DOHH2 (cell line): ENCODE measurements at regions not wholly inside any gene's neighbourhood (a gene's known extent, or its start where the extent isn't known, plus 50 kb on each side); places are given as distances from the start of the nearest gene placed in this dataset.

ENCODE experiments used
- H3F3A ChIP-seq: fragments of 200-600 bp; sonication (generic), shearing (Covaris generic); 2 replicates; pipeline ENCODE4 v1.6.0; 2016; ENCODE audit warnings: antibody characterized with exemption, mild to moderate bottlenecking; ENCODE audit not compliant: control insufficient read depth, insufficient read depth
- H3K27ac ChIP-seq: fragments of 200-600 bp; sonication (generic); 2 replicates; pipeline ENCODE4 v1.5.1; 2014; ENCODE audit warnings: low read depth, mild to moderate bottlenecking, low read length, moderate library complexity
- H3K27me3 ChIP-seq: fragments of 200-600 bp; sonication (generic); 2 replicates; pipeline ENCODE4 v1.6.1; 2014; ENCODE audit warnings: mild to moderate bottlenecking, low read length, mixed read lengths; ENCODE audit not compliant: control insufficient read depth
- H3K36me3 ChIP-seq: fragments of 200-600 bp; sonication (generic); 2 replicates; pipeline ENCODE4 v1.6.1; 2014; ENCODE audit warnings: mild to moderate bottlenecking, low read length, moderate library complexity, mixed read lengths; ENCODE audit not compliant: control insufficient read depth
- H3K4me1 ChIP-seq: fragments of 200-600 bp; sonication (generic); 2 replicates; pipeline ENCODE4 v1.6.1; 2014; ENCODE audit warnings: mild to moderate bottlenecking, low read length, mixed read lengths; ENCODE audit not compliant: control insufficient read depth
- H3K4me2 ChIP-seq: fragments of 200-600 bp; sonication (generic); 2 replicates; pipeline ENCODE4 v1.6.0; 2014; ENCODE audit warnings: mild to moderate bottlenecking, low read length, moderate library complexity
- H3K4me3 ChIP-seq: fragments of 200-600 bp; sonication (generic); 2 replicates; pipeline ENCODE4 v1.5.1; 2014; ENCODE audit warnings: mild to moderate bottlenecking, low read length, mixed read lengths
- H3K79me2 ChIP-seq: fragments of 200-600 bp; sonication (generic); 2 replicates; pipeline ENCODE4 v1.6.1; 2014; ENCODE audit warnings: mild to moderate bottlenecking, low read length, mixed read lengths; ENCODE audit not compliant: control insufficient read depth
- H3K9me2 ChIP-seq: fragments of 200-600 bp; sonication (generic); replicated peaks from 2 replicates; pipeline ENCODE4 v1.6.1; 2014; ENCODE audit warnings: mild to moderate bottlenecking, low read length, mixed read lengths; ENCODE audit not compliant: control insufficient read depth
- H3K9me3 ChIP-seq: fragments of 200-600 bp; sonication (generic); 2 replicates; pipeline ENCODE4 v1.6.1; 2014; ENCODE audit warnings: antibody characterized with exemption, low read length, mixed read lengths; ENCODE audit not compliant: control insufficient read depth, insufficient read depth
- H4K20me1 ChIP-seq: fragments of 200-600 bp; sonication (generic); 2 replicates; pipeline ENCODE4 v1.6.0; 2014; ENCODE audit warnings: low read depth, mild to moderate bottlenecking, antibody characterized with exemption, low read length, moderate library complexity; ENCODE audit not compliant: control insufficient read depth, insufficient read depth
- CTCF ChIP-seq: fragments of 200-600 bp; sonication (generic); IDR thresholded peaks from one replicate; pipeline ENCODE4 v1.5.1; 2014; ENCODE audit warnings: antibody characterized with exemption, mild to moderate bottlenecking, low read depth, low read length; ENCODE audit not compliant: poor library complexity, severe bottlenecking
- EZH2phosphoT487 ChIP-seq: fragments of 200-600 bp; sonication (generic); IDR thresholded peaks from 2 replicates; pipeline ENCODE4 v1.6.1; 2017; ENCODE audit warnings: borderline replicate concordance, mild to moderate bottlenecking, antibody characterized with exemption, low read length, moderate library complexity, mixed read lengths

- H3K4me3 ChIP-seq: no peak overlapping the region
- peaks cover 9% of the 10 kb centered on the region; the same call in 1 of the 2 replicates for H3K9me3 ChIP-seq
- H3K9me2 ChIP-seq: no peaks in the 10 kb centered on the region
- no peaks in the 10 kb centered on the region for H3F3A ChIP-seq
- no peaks in the 10 kb centered on the region for H4K20me1 ChIP-seq
- no peak overlapping the region for H3K4me2 ChIP-seq
- no peaks in the 10 kb centered on the region for H3K27me3 ChIP-seq
- no peak overlapping the region for H3K27ac ChIP-seq
- H3K36me3 ChIP-seq: no peaks in the 10 kb centered on the region
- TF ChIP-seq CTCF (no peak), EZH2phosphoT487 (no peak)
- H3K79me2 ChIP-seq: no peaks in the 10 kb centered on the region
- no peaks in the 10 kb centered on the region for H3K4me1 ChIP-seq
Measured at GRCh38 chr10:2759233-2759632, 308.1 kb upstream of the PFKP start.

- no peaks in the 10 kb centered on the region for H3K9me2 ChIP-seq
- no peak overlapping the region for H3K4me2 ChIP-seq
- H3K27ac ChIP-seq: no peak overlapping the region
- H3K4me1 ChIP-seq: no peaks in the 10 kb centered on the region
- no peak for TF ChIP-seq EZH2phosphoT487
- TF ChIP-seq CTCF: no peak
- H3K9me3 ChIP-seq: peaks cover 5% of the 10 kb centered on the region; the same call in 1 of the 2 replicates
- H3K27me3 ChIP-seq: no peaks in the 10 kb centered on the region
- no peaks in the 10 kb centered on the region for H3K36me3 ChIP-seq
- no peaks in the 10 kb centered on the region for H3F3A ChIP-seq
- no peak overlapping the region for H3K4me3 ChIP-seq
- H3K79me2 ChIP-seq: no peaks in the 10 kb centered on the region
- H4K20me1 ChIP-seq: no peaks in the 10 kb centered on the region
Measured at GRCh38 chr10:2754943-2755342, 312.4 kb upstream of the PFKP start.

GRCh38 chr10:2748287-2748686, 319.1 kb upstream of the PFKP start:
- Histone ChIP-seq H3K27me3 (no peaks in the 10 kb centered on the region), H4K20me1 (no peaks in the 10 kb centered on the region), H3K27ac (no peak overlapping the region), H3F3A (no peaks in the 10 kb centered on the region), H3K9me2 (no peaks in the 10 kb centered on the region), H3K36me3 (no peaks in the 10 kb centered on the region), H3K4me3 (no peak overlapping the region), H3K4me2 (no peak overlapping the region), H3K79me2 (no peaks in the 10 kb centered on the region), H3K4me1 (no peaks in the 10 kb centered on the region), H3K9me3 (no peaks in the 10 kb centered on the region)
- no peak for TF ChIP-seq EZH2phosphoT487
- no peak for TF ChIP-seq CTCF

DNA sequence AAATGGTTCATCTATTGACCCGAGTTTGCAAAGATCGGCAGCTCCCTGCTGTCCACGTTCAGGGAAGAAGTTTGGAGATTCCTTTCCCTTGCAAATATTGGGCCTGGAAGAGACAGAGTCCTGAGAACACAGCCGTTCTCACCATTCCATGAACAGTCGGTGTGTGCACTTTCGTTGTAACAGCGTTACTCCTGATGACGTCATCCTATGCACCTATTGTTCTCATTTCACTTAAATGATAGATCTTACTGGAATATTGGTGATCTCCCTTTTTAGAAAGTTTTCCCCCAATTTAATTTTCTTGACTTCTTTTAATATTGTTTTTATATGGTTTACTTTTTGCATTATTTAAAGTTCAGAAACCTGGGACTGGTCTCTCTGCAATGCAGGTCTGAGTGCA, 320.7 kb upstream of the PFKP start:
- Histone ChIP-seq H3K9me2 (no peaks in the 10 kb centered on the region), H3K9me3 (no peaks in the 10 kb centered on the region), H4K20me1 (no peaks in the 10 kb centered on the region), H3K27me3 (no peaks in the 10 kb centered on the region), H3K4me2 (no peak overlapping the region), H3K27ac (no peak overlapping the region), H3K79me2 (no peaks in the 10 kb centered on the region), H3F3A (no peaks in the 10 kb centered on the region), H3K36me3 (no peaks in the 10 kb centered on the region), H3K4me1 (no peaks in the 10 kb centered on the region), H3K4me3 (no peak overlapping the region)
- TF ChIP-seq CTCF: no peak
- no peak for TF ChIP-seq EZH2phosphoT487
